PC-3 (cell line): ENCODE measurements at regions not wholly inside any gene's neighbourhood (a gene's known extent, or its start where the extent isn't known, plus 50 kb on each side); places are given as distances from the start of the nearest gene placed in this dataset.

Source experiments
- EZH2 ChIP-seq: fragments of 300-600 bp; sonication (generic); IDR thresholded peaks from one replicate; pipeline ENCODE4 v1.6.1; 2017; ENCODE audit warnings: antibody characterized with exemption, mild to moderate bottlenecking, low read length; ENCODE audit not compliant: unreplicated experiment
- TF ChIP-seq, protein P1 (sequence below): fragments of 300-600 bp; sonication (generic); conservative IDR thresholded peaks from 2 replicates; pipeline ENCODE4 v1.5.1; 2017; ENCODE audit warnings: antibody characterized with exemption, low read depth, mild to moderate bottlenecking, low read length

DNA sequence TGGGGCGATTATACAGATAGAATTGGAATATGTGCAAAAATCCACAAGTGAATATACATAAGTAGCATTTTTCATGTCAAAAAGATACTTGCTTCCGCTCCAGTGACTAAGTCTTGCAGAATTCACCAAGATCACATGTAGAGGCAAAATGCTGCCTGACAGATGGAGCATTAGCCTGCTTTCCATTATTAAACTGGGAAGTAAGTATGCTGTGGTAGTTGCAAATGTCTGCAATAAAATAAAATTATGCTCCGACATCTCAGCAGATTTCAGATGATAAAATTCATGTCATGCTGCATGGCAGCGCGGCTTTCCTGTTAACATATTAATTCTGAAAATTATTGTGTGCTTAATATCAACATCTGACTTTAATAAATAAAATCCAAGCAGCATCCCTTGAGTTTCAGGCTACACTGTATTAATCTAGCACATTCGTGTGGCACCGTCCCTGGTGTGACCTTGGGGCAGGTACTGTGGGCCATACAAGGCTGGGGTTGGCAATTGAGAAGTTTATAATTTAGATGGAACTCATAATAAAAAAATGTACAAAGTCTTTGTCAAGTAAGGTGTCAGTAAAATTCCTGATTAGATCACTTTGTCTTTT lies 366.4 kb upstream of the ZP4 start:
- TF ChIP-seq EZH2 = no peak
- TF ChIP-seq, protein P1, sequence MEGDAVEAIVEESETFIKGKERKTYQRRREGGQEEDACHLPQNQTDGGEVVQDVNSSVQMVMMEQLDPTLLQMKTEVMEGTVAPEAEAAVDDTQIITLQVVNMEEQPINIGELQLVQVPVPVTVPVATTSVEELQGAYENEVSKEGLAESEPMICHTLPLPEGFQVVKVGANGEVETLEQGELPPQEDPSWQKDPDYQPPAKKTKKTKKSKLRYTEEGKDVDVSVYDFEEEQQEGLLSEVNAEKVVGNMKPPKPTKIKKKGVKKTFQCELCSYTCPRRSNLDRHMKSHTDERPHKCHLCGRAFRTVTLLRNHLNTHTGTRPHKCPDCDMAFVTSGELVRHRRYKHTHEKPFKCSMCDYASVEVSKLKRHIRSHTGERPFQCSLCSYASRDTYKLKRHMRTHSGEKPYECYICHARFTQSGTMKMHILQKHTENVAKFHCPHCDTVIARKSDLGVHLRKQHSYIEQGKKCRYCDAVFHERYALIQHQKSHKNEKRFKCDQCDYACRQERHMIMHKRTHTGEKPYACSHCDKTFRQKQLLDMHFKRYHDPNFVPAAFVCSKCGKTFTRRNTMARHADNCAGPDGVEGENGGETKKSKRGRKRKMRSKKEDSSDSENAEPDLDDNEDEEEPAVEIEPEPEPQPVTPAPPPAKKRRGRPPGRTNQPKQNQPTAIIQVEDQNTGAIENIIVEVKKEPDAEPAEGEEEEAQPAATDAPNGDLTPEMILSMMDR = no peak
